ENCODE measurements at regions not wholly inside any gene's neighbourhood (a gene's known extent, or its start where the extent isn't known, plus 50 kb on each side); places are given as distances from the start of the nearest gene placed in this dataset.
"Not testable (repeated sequence)": the region's sequence is repeated elsewhere in the genome, so short reads cannot be mapped to it uniquely, and the experiment has no call there.

DNA sequence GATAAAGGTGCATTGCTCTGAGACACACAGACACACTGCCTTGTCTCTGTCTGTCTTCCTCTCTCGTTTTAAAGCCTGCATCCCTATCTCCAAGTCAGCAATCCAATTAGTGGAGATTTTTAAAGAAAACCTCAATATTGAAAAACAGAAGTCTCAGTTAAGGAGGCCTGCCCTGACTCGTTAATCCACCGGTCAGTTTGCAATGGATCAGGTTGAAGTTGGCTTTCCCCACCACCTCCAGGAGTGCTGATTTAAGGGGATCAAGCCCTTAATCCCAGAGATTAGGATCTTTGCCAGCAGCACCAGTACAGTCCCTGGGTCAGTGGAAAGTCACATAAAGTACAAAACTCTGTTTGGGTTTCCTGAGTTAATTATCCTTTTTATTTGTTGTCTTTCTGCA is 271.1 kb upstream of the ASIC2 start:
- no peak for DNase-seq (ENCODE audit: low read depth)

DNA sequence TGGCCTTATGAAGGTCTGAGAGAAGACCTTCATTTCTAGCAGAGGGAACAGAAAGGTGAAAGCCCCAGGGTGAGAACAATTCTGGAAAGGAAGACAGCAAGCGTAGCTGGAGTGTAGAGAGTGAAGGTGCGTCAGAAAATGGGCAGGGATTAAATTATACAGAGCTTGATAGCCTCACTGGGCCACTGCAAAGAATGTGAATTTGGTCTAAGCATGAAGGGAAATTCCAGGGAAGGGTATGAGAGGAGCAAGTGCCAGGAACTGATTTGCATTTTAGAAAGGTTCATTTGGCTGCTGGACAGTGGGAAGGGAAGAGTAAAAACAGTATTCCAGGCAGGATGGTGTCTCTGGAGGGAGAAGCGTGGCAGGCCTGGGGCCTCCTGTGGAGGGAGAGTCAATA is 274.1 kb upstream of the ASIC2 start:
- DNase-seq (ENCODE audit: low read depth), result no peak

DNA sequence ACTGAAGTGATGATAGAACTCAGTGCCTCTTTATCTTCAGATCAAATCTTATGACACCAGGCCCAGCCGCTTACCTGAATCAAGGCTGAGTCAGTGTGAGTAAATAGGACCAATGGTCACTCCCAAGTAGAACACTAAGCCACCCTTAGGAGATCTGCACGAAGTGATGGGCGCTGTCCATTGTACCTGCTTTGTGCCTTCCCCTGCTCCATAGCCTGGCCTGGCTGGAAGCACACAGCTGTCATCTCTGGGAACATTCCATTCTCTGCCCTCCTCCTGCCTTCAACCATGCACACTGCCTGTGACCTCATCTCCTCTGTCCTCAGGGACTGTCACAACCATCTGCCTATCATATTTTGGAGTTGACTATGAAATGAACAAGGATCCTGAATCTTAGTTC is 279.5 kb upstream of the ASIC2 start:
- no peak for DNase-seq (ENCODE audit: low read depth)

DNA sequence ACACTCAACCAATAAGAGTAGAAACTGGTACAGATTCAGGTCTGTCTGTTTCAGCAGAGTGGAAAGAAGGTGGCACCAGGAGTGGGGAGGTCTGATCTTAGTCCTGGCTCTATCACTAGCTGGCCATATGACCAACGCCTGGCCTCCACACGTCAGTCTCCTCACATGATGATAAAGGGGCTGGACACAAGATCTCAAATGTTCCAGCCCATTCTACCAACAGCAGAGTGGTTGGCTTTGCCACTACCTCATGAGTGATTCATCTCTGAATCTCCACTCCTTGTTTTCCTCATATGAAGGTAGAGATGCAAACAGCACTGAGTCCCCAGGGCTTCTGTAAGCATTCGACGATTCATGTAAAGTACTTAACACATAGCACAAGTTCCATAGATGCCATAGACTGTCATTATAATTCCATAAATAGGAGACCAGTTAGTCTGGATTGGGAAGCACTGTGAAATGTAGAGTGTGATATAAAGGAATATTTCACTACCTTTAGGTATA is 281.9 kb upstream of the ASIC2 start:
- no peak for DNase-seq (ENCODE audit: low read depth)

DNA sequence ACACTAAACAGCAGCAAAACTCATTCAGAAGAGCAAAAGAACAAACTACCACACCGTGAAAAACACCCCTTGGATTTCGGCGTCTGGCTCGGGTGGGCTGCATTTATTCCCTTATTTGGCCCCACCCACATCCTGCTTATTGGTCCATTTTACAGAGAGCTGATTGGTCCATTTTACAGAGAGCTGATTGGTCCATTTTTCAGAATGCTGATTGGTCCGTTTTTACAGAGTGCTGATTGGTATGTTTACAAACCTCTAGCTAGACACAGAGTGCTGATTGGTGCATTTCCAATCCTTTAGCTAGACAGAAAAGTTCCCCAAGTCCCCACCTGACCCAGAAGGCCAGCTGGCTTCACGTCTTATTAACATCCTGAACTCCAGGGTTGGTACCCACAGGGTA is 286.6 kb upstream of the ASIC2 start:
- not testable (repeated sequence) for DNase-seq (ENCODE audit: low read depth)

DNA sequence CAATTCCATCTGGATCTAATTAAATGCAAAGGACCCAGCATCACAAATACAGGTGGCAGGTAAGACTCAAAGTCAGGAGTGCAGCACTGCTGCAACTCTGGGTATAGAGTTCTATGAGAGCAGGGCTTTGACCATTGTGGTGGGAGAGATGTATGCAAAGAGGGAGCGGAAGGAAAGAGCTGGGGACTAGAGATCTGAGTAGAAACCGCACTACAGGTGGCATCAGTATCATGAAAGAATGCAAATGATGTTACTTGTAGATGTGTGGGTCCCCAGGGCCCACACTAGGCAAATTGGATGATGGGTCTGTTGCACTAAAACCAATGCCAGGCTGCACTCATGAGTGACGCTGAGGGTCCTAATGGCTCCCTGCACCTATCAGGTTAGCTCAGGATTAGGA is 287.1 kb upstream of the ASIC2 start:
- DNase-seq (ENCODE audit: low read depth), result no peak

DNA sequence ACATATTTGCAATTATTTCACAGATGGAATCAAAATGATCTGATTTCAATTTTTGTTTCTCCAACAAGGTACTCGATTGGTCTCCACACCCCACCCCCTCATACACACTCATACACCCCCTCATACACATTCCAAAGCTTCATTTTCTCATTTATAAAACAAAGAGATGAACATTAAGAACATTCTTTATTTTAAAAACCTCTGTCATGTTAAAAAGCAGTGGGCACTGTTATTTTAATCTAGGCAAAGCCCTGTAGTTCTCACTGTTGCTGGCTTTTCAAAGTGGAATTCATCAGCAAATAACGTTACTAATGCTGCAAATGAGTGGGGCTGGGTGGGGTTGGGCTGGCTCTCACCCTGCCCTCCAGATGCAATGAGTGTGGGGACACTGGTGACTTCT is 289.6 kb upstream of the ASIC2 start:
- DNase-seq (ENCODE audit: low read depth), result no peak

DNA sequence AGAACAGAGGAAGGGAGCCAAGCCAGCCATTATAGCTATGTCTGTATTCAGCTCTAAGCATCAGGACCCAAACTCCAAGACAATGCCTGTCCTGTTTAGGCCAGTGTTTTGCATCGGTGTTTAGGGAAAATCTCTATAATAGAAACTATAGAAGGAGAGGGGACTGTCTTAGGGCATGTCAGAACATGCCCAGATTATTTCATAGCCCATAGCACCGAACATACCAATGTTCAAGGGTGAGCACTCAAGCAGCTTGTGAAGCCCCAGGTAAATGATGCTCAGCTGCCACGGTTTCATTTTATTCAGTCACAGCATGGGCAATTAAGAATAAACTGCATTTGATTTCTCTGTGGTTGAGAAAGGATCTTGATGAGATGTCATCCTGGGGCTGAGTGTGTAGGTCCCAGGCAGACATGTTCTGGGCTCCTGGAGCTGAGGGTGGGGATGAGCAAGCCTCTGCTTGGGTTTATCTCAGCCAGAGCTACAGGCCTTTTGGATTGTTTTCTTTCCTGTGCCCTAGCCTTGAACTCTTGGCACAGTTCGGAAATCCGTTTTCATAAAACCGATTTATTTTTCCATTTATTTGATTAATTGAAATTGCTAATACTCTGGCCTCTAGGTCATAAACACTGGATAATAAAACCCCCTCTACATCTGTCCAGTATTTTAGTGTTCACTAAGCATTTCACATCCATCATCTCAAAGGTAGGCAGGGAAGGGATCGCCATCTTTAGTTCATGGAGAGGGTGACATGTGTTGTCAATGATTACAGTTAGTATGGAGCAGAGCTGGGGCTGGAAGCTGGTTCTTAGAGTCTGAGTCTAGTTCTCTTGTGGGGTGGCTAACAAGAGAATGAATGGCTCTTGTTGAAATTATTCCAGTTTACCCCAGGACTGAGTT is 290.7 kb upstream of the ASIC2 start:
- no peak for DNase-seq (ENCODE audit: low read depth)

DNA sequence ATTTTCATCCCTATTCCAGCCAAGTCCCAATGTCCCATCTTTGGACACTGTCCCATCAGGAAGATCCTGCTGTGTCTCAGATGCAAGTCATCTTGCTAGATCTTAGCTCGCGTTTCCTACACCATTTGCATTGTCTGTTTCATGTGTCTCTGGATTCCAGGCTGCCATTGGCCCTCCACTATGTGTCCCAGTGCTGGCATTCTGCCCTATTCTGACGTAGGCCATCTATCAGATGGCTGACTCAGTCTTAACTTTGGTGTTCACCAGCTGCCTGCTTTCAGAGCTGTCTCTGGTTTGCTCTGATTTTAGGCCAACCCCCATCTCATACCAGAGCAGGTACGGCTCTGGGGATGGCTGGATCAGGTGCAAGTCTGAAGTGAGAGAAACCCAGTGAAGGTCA is 300.9 kb upstream of the ASIC2 start:
- DNase-seq (ENCODE audit: low read depth), result no peak

DNA sequence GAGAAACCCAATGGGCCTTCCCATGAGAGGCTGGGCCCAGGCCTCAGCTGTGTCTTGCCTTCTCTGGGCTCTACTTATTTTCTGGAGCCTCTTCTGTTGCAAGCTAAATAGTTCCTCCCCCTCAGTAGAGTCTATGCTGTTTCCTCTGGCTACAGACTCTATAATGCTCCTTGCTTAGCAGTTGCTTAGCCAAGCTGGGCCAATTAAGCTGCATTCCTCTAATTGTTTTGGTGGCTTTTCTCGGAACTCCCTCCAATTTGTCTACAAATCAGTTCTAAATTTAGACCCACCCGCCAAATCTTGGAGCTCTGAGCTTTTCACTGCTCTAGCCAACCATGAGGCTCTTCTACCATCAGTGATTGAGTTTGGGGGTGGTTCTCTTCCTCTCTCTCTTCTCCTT is 302.7 kb upstream of the ASIC2 start:
- DNase-seq (ENCODE audit: low read depth), result peak; percentile 0

DNA sequence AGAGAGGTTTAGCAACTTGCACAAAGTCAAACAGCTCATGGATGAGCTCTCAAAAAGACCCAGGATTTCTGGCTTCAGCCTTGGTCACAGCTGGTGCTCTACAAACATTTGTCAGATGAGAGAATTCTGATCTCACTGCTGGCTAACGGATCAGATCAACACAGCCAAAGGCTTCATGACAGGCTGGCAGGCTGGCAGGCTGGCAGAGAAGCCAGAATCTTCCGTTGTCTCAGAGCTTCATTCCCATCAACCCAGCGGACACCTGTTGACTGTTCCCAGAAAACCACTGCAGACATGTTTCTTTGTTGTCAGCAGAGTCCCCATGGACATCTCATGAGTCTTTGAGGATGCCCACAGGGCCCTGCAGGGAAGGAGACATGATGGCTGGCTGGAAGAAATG is 303.8 kb upstream of the ASIC2 start:
- DNase-seq (ENCODE audit: low read depth), result no peak

DNA sequence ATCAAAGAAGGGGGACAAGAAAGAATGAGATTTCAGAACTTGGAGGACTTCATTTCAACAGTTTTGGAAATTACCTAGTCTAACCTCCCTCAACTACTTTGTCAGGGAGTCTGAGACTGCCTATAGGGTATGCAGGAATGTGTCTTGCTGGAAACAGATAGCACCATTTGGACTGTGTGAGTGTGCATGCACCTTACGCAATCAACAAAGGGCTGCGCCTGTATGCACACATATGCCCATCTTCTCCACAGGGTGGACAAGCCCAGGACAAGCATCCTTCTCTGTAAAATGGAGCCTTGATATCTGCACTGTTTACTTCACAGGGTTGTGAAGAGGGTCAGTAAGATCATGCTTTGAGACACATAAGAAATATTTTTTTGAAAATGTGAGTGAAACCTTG is 305.7 kb upstream of the ASIC2 start:
- no peak for DNase-seq (ENCODE audit: low read depth)

DNA sequence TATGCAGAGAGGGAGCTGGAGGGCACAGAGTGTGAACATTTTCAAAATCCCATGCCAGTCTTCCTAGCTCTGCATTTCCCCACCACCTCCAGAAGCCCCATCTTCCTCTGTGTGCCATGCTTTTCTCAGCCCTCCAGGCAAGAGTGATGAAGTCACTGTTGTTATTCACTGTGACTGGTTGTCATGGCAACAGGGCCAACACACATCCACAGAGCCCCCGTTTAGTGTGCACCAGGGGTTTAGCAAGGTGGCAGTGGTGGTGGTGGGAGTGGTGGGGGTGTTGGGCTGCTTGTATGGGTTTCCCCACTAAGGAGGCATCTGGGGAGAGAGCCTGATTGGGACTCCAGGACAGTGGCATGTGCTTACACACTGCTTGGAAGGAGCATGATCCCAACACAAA is 309.9 kb upstream of the ASIC2 start:
- no peak for DNase-seq (ENCODE audit: low read depth)

DNA sequence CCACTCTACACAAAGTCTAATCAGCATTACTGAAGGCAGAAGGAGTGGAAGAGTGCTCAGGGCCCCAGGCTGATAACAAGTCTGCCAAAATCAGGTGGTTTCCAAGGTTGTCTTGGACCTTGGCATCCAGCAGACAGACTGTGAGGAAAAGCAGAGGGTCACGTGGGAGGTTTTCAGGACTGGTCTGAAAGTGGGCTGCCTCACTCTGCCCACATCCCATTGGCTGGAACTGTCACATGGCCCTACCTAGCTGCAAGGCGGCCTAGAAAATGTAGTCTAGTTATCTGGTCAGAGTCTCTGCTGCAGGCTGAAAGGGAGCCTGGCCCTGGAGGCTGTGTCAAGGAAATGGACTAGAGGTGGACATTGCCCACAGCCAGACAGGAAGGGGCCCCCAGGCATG is 310.7 kb upstream of the ASIC2 start:
- DNase-seq (ENCODE audit: low read depth), result no peak

DNA sequence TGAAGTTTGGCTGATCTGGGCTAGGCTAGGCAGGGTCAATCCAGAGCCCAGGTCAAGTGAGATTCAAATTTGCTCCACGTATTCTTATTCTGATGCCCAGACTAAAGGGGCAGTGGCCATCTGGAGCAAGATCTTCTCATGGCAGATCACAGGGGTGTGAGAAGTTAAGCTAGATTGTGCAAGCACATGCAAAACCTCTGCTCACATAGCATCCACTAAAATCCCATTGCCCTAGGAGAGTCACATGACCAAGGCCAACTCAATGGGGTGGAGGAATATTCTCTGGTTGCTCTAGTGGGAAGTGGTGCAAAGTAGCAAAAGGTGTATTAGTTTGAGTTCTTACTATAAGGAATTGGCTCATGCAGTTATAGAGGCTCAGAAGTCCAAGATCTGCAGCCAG is 318.4 kb upstream of the ASIC2 start:
- no peak for DNase-seq (ENCODE audit: low read depth)

DNA sequence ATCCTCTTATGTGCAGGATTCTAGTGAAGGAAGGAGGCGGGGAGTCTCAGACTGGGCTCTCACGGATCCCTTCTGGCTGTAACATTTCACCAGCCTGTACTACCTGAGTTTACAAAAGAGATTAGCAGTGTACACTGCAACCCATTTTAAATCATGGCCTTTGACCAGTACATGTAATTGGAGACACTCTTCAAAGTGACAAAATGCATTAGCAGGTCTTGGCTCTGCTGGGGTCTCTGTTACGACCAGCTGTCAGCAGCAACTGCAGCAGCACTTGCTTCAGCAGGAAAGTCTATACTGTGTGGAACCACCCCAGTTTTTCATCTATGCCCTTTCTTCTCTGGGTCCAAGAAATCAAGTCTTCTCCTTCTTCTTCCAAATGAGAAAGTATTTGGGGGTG is 322.8 kb upstream of the ASIC2 start:
- no peak for DNase-seq (ENCODE audit: low read depth)

DNA sequence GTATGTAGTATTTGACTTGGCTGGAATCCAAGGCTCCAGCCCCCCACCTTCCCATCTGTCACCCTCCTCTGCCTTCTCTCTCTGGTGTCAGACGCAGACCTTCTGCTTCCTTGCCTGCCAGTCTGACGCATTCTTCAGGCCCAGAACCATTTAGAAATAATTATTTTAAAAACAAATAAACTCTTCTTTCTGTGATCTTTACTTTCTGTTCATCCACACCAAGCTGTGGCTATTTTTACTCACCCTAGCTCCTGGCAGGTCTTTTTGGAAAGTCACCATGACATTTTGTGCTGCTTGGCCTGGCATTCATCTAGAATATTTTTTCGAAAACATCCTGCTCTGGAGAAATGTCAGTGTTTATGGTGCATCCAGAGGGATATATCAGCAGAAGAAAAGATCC is 330.7 kb upstream of the ASIC2 start:
- DNase-seq (ENCODE audit: low read depth), result no peak

DNA sequence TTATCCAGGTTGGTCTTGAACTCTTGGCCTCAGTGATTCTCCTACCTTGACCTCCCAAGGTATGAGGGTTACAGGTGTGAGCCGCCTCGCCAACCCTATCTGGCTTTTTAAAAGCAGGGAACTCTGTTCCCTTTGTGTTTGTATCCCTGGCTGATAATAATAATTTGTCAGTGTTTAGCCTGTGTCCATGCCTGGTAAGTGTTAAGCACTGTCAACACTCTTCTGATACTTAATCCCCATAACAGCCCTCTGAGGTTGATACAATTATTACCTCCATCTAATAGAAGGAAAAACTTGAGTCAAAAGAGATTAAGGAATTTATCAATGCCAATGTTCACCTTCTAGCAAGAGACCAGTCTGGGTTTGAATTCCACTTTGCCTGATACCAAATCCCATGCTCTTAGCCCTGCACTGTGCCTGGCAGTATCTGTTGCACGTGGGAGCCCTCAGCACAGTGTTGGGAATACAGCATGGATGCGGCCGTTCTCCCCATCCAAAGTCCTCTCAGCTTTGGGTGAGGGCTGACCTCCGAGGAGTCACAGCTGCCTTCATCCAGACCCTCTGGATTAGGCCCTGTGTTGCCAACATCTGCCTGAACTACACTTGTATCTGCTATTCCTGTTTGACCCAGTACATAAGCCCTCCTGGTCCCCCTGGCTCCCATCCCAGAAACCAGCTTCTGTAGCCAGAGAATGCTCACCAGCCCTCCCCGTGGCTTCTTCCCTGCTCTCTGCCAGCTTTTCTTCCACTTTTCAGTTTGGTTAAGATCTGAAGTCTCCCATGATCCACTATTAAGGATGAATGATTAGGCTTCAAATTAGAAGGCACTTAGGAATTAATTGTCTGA is 335.6 kb upstream of the ASIC2 start:
- no peak for DNase-seq (ENCODE audit: low read depth)

DNA sequence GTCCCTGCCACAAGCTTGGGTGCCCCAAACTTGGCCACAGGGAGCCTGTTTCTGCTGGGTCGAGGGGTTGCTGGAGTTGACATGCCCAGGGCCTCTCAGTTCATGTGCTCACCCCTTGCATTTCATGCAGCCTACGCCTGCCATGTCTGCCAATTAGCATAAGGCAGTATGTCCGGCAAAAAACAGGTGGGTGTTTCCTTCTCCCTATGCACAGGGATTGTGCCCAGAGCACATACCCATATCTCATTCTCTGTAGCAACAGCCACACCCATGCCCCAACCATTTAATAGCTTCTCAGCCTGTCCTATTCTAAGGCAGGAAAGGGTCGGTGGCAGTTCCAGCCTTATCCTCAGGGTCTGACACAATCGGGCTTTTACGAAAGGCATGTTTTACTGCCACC is 340.4 kb upstream of the ASIC2 start:
- no peak for DNase-seq (ENCODE audit: low read depth)

DNA sequence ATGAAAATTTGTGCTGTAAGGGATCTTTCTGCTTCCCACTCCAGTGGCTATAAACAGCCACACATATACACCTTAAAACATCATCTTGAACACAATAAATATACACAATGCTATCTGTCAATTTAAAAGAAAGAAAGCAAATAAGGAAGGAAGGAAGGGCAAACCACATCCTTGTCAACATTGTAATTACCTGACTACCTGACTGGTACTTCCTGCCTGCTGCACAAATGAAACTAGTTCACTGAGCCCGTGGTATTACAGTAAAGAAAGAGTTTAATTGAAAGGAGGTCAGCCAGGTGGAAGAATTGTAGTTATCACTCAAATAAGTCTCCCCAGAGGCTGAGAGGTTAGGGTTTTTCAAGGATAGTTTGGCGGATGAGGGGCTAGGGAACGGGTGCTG is 344.4 kb upstream of the ASIC2 start:
- DNase-seq (ENCODE audit: low read depth), result no peak

DNA sequence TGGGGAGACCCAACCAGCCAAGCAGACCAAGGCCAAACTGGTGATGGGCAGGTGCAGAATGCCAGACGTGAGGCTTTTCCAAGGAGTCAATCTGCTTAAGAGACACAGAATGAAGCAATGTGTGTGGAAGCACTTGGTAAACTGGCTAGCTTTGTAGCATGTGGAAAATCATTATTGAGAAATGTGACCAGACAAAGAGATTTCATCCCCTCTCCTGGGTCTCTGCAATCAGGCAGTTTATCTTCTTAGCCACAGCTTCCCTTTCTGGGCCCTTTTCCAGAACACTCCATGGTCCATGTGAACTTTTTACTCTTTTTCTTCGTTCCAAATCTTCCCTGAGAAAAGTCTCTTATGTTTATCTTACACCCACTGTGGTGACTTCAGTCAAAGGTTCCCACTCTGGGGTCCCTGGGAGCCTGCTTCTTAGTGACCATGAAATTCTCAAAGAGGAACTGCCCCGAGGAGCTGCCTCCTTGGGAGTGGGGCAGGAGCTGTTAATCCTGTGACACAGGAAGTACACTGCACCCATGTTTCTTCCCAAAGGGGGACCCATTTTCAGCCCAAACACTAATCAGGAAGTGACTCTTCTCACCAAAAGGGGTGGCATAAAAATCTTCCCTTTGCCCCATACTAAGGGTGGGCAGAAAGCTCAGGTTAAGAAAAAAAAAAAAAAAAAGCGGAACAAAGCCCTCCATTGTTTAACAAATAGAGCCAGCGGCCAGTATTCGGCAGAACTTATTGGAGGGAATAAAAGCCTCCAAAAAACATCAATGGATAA is 346.2 kb upstream of the ASIC2 start:
- DNase-seq (ENCODE audit: low read depth), result no peak

DNA sequence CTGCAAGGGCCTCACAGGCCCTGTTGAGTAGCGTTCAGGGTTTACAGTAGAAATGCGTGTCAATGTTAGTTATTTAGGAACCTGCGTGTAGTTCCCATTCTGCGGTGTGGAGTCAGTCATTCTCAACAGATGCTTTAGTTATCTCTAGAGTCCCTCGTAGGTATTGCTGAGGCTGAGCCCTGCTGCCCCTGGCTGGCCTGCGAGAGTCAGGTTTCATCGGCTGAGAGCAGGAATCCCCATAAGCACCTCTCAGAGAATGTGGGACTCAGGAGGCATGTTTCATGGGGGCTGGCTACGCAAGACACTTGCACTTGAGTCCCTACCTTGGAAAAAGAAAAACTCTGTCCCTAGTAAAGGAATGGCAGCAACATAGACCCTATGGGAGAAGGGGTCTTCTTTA is 347.5 kb upstream of the ASIC2 start:
- DNase-seq (ENCODE audit: low read depth), result no peak
